WTC11 (cell line): ENCODE measurements at regions not wholly inside any gene's neighbourhood (a gene's known extent, or its start where the extent isn't known, plus 50 kb on each side); places are given as distances from the start of the nearest gene placed in this dataset.

Source experiments
- ATAC-seq: fragments of 200-7000 bp; cut with Tn5 transposase; 2 replicates; pipeline ENCODE4 v1.10.0; 2021; ENCODE audit warnings: mild to moderate bottlenecking, moderate library complexity
- CTCF ChIA-PET: fragments of 300-600 bp; sonication (Branson Sonifier 250); formaldehyde crosslinking; loops from one replicate; lab custom pipeline; 2021; ENCODE audit warnings: antibody characterized with exemption; lab: Charles Lee
- POLR2A ChIA-PET: fragments of 350-600 bp; sonication (Branson Sonifier 250); formaldehyde crosslinking; loops from one replicate; lab custom pipeline; 2021; ENCODE audit warnings: antibody characterized with exemption; lab: Charles Lee
- DNase-seq: peaks from one replicate; pipeline ENCODE4 v3.0.0; 2021; ENCODE audit warnings: low spot score
- H3K27ac Mint-ChIP-seq: 2 replicates; pipeline ENCODE4 v1.8.0; 2021; ENCODE audit warnings: mixed read lengths
- H3K27me3 Mint-ChIP-seq: 2 replicates; pipeline ENCODE4 v1.8.0; 2021; ENCODE audit warnings: low read depth, mild to moderate bottlenecking, moderate library complexity, mixed read lengths
- H3K36me3 Mint-ChIP-seq: 2 replicates; pipeline ENCODE4 v1.8.0; 2021; ENCODE audit warnings: mixed read lengths
- H3K4me1 Mint-ChIP-seq: 2 replicates; pipeline ENCODE4 v1.8.0; 2022; ENCODE audit warnings: mixed read lengths
- H3K4me3 Mint-ChIP-seq: 2 replicates; pipeline ENCODE4 v1.8.0; 2021; ENCODE audit warnings: mild to moderate bottlenecking, moderate library complexity, mixed read lengths
- H3K9me3 Mint-ChIP-seq: 2 replicates; pipeline ENCODE4 v1.8.0; 2021; ENCODE audit warnings: mixed read lengths
- FOXP1 ChIP-seq: sonication (generic); formaldehyde crosslinking; IDR thresholded peaks from 2 replicates; pipeline ENCODE4 v1.8.0; 2022; ENCODE audit warnings: missing genetic modification reagents, mild to moderate bottlenecking, moderate library complexity, borderline replicate concordance
- IRF2 ChIP-seq: sonication (generic); formaldehyde crosslinking; IDR thresholded peaks from 2 replicates; pipeline ENCODE4 v1.8.0; 2022; ENCODE audit warnings: low read depth, missing genetic modification reagents, borderline replicate concordance
- JUN ChIP-seq: sonication (generic); formaldehyde crosslinking; IDR thresholded peaks from 2 replicates; pipeline ENCODE4 v1.8.0; 2023; ENCODE audit warnings: mild to moderate bottlenecking, missing genetic modification reagents
- NR2C2 ChIP-seq: sonication (generic); formaldehyde crosslinking; IDR thresholded peaks from 2 replicates; pipeline ENCODE4 v1.8.0; 2022; ENCODE audit warnings: mild to moderate bottlenecking, missing genetic modification reagents
- NR3C1 ChIP-seq: sonication (generic); formaldehyde crosslinking; conservative IDR thresholded peaks from 2 replicates; pipeline ENCODE4 v1.8.1; 2023; ENCODE audit warnings: low read depth, mild to moderate bottlenecking, missing genetic modification reagents
- SOX15 ChIP-seq: fragments of 250-450 bp; sonication (Bioruptor Pico); IDR thresholded peaks from 2 replicates; pipeline ENCODE4 v1.9.0; 2021; ENCODE audit warnings: mild to moderate bottlenecking
- SP1 ChIP-seq: sonication (generic); formaldehyde crosslinking; conservative IDR thresholded peaks from 2 replicates; pipeline ENCODE4 v1.8.1; 2022; ENCODE audit warnings: missing genetic modification reagents
- ZNF138 ChIP-seq: sonication (generic); formaldehyde crosslinking; conservative IDR thresholded peaks from 2 replicates; pipeline ENCODE4 v1.8.1; 2022; ENCODE audit warnings: mild to moderate bottlenecking, moderate library complexity, missing genetic modification reagents
- ZNF317 ChIP-seq: sonication (generic); formaldehyde crosslinking; IDR thresholded peaks from 2 replicates; pipeline ENCODE4 v1.8.1; 2023; ENCODE audit warnings: low read depth, mild to moderate bottlenecking, moderate library complexity, missing genetic modification reagents, borderline replicate concordance
- TF ChIP-seq, protein P1 (sequence below): sonication (generic); formaldehyde crosslinking; IDR thresholded peaks from 2 replicates; pipeline ENCODE4 v1.8.0; 2022; ENCODE audit warnings: mild to moderate bottlenecking, missing genetic modification reagents
- TF ChIP-seq, protein P2 (sequence below): sonication (generic); formaldehyde crosslinking; IDR thresholded peaks from 2 replicates; pipeline ENCODE4 v1.8.0; 2023; ENCODE audit warnings: missing genetic modification reagents
- TF ChIP-seq, protein P3 (sequence below): sonication (generic); formaldehyde crosslinking; IDR thresholded peaks from 2 replicates; pipeline ENCODE4 v1.8.0; 2022; ENCODE audit warnings: mild to moderate bottlenecking, missing genetic modification reagents
- TF ChIP-seq, protein P4 (sequence below): sonication (generic); formaldehyde crosslinking; IDR thresholded peaks from 2 replicates; pipeline ENCODE4 v1.8.1; 2022; ENCODE audit warnings: mild to moderate bottlenecking, missing genetic modification reagents, moderate library complexity, borderline replicate concordance
- TF ChIP-seq, protein P5 (sequence below): sonication (generic); formaldehyde crosslinking; IDR thresholded peaks from 2 replicates; pipeline ENCODE4 v1.8.0; 2023; ENCODE audit warnings: mild to moderate bottlenecking, missing genetic modification reagents
- TF ChIP-seq, protein P6 (sequence below): sonication (generic); formaldehyde crosslinking; IDR thresholded peaks from 2 replicates; pipeline ENCODE4 v1.8.1; 2022; ENCODE audit warnings: missing genetic modification reagents, borderline replicate concordance
- TF ChIP-seq, protein P7 (sequence below): sonication (generic); formaldehyde crosslinking; IDR thresholded peaks from 2 replicates; pipeline ENCODE4 v1.8.1; 2022; ENCODE audit warnings: mild to moderate bottlenecking, moderate library complexity, missing genetic modification reagents
- TF ChIP-seq, protein P8 (sequence below): sonication (generic); formaldehyde crosslinking; IDR thresholded peaks from 2 replicates; pipeline ENCODE4 v1.8.1; 2023; ENCODE audit warnings: mild to moderate bottlenecking, missing genetic modification reagents, borderline replicate concordance

DNA sequence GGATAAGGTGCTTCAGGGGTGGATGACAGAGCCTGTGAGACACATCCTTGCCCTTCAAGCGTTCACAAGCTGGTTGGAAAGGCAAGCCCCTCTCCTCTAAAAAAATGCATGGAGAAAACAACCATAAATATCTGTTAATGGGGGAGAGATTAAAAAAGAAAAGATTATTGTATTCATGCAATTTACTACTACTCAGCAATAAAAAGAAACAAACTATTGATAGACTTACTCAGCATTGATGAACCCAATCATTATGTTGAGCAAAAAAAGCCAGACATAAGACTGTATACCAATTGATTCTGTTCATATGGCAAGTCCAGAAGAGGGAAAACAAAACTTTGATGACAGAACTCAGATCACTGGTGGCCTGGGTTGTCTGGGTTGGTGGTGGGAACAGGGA, 138.7 kb upstream of the IRF2BP2 start (continued):
- TF ChIP-seq, protein P1, sequence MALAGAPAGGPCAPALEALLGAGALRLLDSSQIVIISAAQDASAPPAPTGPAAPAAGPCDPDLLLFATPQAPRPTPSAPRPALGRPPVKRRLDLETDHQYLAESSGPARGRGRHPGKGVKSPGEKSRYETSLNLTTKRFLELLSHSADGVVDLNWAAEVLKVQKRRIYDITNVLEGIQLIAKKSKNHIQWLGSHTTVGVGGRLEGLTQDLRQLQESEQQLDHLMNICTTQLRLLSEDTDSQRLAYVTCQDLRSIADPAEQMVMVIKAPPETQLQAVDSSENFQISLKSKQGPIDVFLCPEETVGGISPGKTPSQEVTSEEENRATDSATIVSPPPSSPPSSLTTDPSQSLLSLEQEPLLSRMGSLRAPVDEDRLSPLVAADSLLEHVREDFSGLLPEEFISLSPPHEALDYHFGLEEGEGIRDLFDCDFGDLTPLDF, result no peak
- TF ChIP-seq, protein P2, sequence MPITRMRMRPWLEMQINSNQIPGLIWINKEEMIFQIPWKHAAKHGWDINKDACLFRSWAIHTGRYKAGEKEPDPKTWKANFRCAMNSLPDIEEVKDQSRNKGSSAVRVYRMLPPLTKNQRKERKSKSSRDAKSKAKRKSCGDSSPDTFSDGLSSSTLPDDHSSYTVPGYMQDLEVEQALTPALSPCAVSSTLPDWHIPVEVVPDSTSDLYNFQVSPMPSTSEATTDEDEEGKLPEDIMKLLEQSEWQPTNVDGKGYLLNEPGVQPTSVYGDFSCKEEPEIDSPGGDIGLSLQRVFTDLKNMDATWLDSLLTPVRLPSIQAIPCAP (CRISPR knock-in tag), result no peak
- TF ChIP-seq, protein P3, sequence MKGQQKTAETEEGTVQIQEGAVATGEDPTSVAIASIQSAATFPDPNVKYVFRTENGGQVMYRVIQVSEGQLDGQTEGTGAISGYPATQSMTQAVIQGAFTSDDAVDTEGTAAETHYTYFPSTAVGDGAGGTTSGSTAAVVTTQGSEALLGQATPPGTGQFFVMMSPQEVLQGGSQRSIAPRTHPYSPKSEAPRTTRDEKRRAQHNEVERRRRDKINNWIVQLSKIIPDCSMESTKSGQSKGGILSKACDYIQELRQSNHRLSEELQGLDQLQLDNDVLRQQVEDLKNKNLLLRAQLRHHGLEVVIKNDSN, result no peak
- TF ChIP-seq, protein P4, sequence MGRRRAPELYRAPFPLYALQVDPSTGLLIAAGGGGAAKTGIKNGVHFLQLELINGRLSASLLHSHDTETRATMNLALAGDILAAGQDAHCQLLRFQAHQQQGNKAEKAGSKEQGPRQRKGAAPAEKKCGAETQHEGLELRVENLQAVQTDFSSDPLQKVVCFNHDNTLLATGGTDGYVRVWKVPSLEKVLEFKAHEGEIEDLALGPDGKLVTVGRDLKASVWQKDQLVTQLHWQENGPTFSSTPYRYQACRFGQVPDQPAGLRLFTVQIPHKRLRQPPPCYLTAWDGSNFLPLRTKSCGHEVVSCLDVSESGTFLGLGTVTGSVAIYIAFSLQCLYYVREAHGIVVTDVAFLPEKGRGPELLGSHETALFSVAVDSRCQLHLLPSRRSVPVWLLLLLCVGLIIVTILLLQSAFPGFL (CRISPR knock-in tag), result no peak
- TF ChIP-seq NR2C2 (CRISPR knock-in tag) (no peak), ZNF317 (CRISPR knock-in tag) (no peak)
- TF ChIP-seq, protein P5, sequence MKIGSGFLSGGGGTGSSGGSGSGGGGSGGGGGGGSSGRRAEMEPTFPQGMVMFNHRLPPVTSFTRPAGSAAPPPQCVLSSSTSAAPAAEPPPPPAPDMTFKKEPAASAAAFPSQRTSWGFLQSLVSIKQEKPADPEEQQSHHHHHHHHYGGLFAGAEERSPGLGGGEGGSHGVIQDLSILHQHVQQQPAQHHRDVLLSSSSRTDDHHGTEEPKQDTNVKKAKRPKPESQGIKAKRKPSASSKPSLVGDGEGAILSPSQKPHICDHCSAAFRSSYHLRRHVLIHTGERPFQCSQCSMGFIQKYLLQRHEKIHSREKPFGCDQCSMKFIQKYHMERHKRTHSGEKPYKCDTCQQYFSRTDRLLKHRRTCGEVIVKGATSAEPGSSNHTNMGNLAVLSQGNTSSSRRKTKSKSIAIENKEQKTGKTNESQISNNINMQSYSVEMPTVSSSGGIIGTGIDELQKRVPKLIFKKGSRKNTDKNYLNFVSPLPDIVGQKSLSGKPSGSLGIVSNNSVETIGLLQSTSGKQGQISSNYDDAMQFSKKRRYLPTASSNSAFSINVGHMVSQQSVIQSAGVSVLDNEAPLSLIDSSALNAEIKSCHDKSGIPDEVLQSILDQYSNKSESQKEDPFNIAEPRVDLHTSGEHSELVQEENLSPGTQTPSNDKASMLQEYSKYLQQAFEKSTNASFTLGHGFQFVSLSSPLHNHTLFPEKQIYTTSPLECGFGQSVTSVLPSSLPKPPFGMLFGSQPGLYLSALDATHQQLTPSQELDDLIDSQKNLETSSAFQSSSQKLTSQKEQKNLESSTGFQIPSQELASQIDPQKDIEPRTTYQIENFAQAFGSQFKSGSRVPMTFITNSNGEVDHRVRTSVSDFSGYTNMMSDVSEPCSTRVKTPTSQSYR, result no peak

DNA sequence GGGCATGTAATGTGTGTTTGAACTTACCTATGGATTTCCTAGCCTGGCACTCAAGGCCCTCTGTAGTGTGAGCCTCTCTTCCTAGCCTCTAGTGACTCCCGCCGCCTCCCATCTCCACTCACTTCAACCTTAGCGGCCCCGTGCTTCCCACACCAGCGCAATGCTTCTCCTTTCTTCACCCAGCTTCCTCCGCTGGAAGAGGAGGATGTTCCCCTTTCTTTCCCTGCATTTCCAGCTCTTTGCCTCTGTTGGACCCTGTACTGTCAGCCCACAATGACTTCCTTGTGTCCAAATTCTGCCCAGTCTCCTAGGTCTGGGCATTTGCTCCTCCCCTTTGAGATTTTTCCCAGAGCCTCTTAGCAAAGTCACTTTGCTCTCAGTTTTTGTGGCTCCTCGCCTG, 138.1 kb upstream of the IRF2BP2 start:
- ChIA-PET POLR2A (no interaction called here), CTCF (no interaction called here)
- H3K27ac Mint-ChIP-seq, result no peak overlapping the region
- H3K27me3 Mint-ChIP-seq, result peaks cover 2% of the 10 kb centered on the region; the same call in 1 of the 2 replicates
- no peaks in the 10 kb centered on the region for H3K36me3 Mint-ChIP-seq
- no peak for ATAC-seq
- no peak for DNase-seq
- no peaks in the 10 kb centered on the region for H3K9me3 Mint-ChIP-seq
- H3K4me1 Mint-ChIP-seq, result peaks cover 32% of the 10 kb centered on the region
- TF ChIP-seq, protein P5, result no peak
- no peak for TF ChIP-seq NR3C1 (CRISPR knock-in tag)
- no peak for TF ChIP-seq FOXP1 (CRISPR knock-in tag)
- TF ChIP-seq SOX15, result no peak
- no peak for TF ChIP-seq JUN
- no peak for TF ChIP-seq ZNF138 (CRISPR knock-in tag)
- TF ChIP-seq IRF2, result no peak
- H3K4me3 Mint-ChIP-seq, result no peak overlapping the region

DNA sequence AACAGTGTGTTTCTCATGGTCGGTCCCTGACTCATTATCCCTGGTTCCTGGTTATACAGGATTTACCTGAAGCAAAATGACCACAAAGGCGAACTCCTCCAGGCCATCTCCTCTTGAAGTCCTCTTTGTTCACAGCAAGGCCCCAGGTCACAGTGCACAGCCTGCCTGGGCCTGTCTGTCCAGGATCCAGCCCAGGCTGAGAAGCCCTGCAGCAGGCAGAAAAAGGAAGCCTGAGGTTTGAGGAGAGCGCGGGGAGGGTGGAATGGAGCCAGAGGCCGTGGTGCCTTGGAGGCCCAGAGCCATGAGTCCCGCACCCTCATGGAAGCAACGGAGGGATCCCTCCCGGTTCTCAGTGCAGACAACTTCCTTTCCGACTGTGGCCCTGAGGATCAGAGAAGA, 136.8 kb upstream of the IRF2BP2 start:
- no peaks in the 10 kb centered on the region for H3K9me3 Mint-ChIP-seq
- ChIA-PET CTCF (no interaction called here), POLR2A (interaction anchor here (0.5 kb wide), 1 partner anchor 390 kb away, joined by 4 read pairs; no protein-coding TSS in a partner anchor)
- no peak overlapping the region for H3K4me3 Mint-ChIP-seq
- ATAC-seq (no peak), DNase-seq (no peak)
- H3K27me3 Mint-ChIP-seq, result no peaks in the 10 kb centered on the region
- peaks cover 42% of the 10 kb centered on the region for H3K4me1 Mint-ChIP-seq
- no peaks in the 10 kb centered on the region for H3K36me3 Mint-ChIP-seq
- H3K27ac Mint-ChIP-seq, result no peak overlapping the region
- no peak for TF ChIP-seq SP1 (CRISPR knock-in tag)
- TF ChIP-seq, protein P6, sequence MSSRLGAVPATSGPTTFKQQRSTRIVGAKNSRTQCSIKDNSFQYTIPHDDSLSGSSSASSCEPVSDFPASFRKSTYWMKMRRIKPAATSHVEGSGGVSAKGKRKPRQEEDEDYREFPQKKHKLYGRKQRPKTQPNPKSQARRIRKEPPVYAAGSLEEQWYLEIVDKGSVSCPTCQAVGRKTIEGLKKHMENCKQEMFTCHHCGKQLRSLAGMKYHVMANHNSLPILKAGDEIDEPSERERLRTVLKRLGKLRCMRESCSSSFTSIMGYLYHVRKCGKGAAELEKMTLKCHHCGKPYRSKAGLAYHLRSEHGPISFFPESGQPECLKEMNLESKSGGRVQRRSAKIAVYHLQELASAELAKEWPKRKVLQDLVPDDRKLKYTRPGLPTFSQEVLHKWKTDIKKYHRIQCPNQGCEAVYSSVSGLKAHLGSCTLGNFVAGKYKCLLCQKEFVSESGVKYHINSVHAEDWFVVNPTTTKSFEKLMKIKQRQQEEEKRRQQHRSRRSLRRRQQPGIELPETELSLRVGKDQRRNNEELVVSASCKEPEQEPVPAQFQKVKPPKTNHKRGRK, result no peak
- TF ChIP-seq, protein P7, sequence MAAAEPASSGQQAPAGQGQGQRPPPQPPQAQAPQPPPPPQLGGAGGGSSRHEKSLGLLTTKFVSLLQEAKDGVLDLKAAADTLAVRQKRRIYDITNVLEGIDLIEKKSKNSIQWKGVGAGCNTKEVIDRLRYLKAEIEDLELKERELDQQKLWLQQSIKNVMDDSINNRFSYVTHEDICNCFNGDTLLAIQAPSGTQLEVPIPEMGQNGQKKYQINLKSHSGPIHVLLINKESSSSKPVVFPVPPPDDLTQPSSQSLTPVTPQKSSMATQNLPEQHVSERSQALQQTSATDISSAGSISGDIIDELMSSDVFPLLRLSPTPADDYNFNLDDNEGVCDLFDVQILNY (CRISPR knock-in tag), result no peak
- TF ChIP-seq ZNF138 (CRISPR knock-in tag), result no peak
- TF ChIP-seq, protein P8, sequence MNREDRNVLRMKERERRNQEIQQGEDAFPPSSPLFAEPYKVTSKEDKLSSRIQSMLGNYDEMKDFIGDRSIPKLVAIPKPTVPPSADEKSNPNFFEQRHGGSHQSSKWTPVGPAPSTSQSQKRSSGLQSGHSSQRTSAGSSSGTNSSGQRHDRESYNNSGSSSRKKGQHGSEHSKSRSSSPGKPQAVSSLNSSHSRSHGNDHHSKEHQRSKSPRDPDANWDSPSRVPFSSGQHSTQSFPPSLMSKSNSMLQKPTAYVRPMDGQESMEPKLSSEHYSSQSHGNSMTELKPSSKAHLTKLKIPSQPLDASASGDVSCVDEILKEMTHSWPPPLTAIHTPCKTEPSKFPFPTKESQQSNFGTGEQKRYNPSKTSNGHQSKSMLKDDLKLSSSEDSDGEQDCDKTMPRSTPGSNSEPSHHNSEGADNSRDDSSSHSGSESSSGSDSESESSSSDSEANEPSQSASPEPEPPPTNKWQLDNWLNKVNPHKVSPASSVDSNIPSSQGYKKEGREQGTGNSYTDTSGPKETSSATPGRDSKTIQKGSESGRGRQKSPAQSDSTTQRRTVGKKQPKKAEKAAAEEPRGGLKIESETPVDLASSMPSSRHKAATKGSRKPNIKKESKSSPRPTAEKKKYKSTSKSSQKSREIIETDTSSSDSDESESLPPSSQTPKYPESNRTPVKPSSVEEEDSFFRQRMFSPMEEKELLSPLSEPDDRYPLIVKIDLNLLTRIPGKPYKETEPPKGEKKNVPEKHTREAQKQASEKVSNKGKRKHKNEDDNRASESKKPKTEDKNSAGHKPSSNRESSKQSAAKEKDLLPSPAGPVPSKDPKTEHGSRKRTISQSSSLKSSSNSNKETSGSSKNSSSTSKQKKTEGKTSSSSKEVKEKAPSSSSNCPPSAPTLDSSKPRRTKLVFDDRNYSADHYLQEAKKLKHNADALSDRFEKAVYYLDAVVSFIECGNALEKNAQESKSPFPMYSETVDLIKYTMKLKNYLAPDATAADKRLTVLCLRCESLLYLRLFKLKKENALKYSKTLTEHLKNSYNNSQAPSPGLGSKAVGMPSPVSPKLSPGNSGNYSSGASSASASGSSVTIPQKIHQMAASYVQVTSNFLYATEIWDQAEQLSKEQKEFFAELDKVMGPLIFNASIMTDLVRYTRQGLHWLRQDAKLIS, result no peak
